Transverse colon (tissue), 3 donors: ENCODE measurements at regions not wholly inside any gene's neighbourhood (a gene's known extent, or its start where the extent isn't known, plus 50 kb on each side); places are given as distances from the start of the nearest gene placed in this dataset.

Experiments
- CTCF ChIP-seq, 5 experiments: fragments of 200-600 bp in 3 of 5; fragments of 450-650 bp in 2 of 5; sonication (generic) in 3 of 5; IDR thresholded peaks; 1 replicate in 2 of 5; 2 replicates in 3 of 5; pipeline ENCODE4 v1.5.1; 2016 to 2017; ENCODE audit warnings: antibody characterized with exemption in 5 of 5, inconsistent platforms in 3 of 5, mild to moderate bottlenecking in 2 of 5, moderate library complexity in 1 of 5
- POLR2A ChIP-seq: fragments of 450-650 bp; IDR thresholded peaks from one replicate; pipeline ENCODE4 v1.6.1; 2016; ENCODE audit warnings: antibody characterized with exemption, mild to moderate bottlenecking, moderate library complexity

- TF ChIP-seq CTCF (IDR thresholded peaks at IDR 0.05): no peak
- TF ChIP-seq POLR2A: no peak
These were observed 284.8 kb upstream of the FZD8 start for GRCh38 chr10:35926846-35927245.
